ENCODE measurements at regions not wholly inside any gene's neighbourhood (a gene's known extent, or its start where the extent isn't known, plus 50 kb on each side); places are given as distances from the start of the nearest gene placed in this dataset.

- CTCF ChIA-PET (ENCODE audit: partially characterized antibody) = interaction anchor here (1.4 kb wide), 2 partner anchors 10 to 93 kb away, joined by 4 to 6 read pairs; no protein-coding TSS in a partner anchor
- TF ChIP-seq TAF7 (optimal IDR thresholded peaks at IDR 0.05; ENCODE audit: borderline replicate concordance, low read depth, low read length) (no peak), KDM4A (IDR thresholded peaks at IDR 0.05; ENCODE audit: low read depth, low read length, severe bottlenecking) (no peak), PHF8 (conservative IDR thresholded peaks at IDR 0.05; ENCODE audit: low read depth, low read length) (no peak), SAP30 (IDR thresholded peaks at IDR 0.05; ENCODE audit: insufficient read depth, insufficient replicate concordance, low read length) (no peak), SP2 (IDR thresholded peaks at IDR 0.05; ENCODE audit: low read length) (no peak), POU5F1 (IDR thresholded peaks at IDR 0.05; ENCODE audit: low read depth, low read length) (no peak), JUND (IDR thresholded peaks at IDR 0.05; ENCODE audit: low read length) (no peak), POLR2AphosphoS5 (IDR thresholded peaks at IDR 0.05; ENCODE audit: low read depth, low read length) (no peak), JUN (IDR thresholded peaks at IDR 0.05; ENCODE audit: low read depth, low read length) (no peak), CTCF (IDR thresholded peaks at IDR 0.05; ENCODE audit: control extremely low read depth in 1 of 3, insufficient read depth in 1 of 3, low read depth in 1 of 3, low read length in 3 of 3) (no peak), RBBP5 (IDR thresholded peaks at IDR 0.05; ENCODE audit: borderline replicate concordance, low read depth, low read length) (no peak), SP4 (IDR thresholded peaks at IDR 0.05; ENCODE audit: low read length) (no peak), FOSL1 (IDR thresholded peaks at IDR 0.05; ENCODE audit: insufficient read depth, low read depth, low read length) (no peak)
Measured at GRCh38 chr18:39872651-39873050, 2082.4 kb upstream of the PIK3C3 start.

More at GRCh38 chr18:39872651-39873050, 2082.4 kb upstream of the PIK3C3 start:
- FAIRE-seq = no peak
- Histone ChIP-seq H3K4me1 (replicated peaks in 1 of 4; ENCODE audit: control insufficient read depth in 3 of 4, insufficient read depth in 4 of 4, low read length in 3 of 4) (no peaks in the 10 kb centered on the region), H3K27ac (ENCODE audit: low read depth, low read length) (no peak overlapping the region), H2AK5ac (ENCODE audit: low read depth, low read length) (no peak overlapping the region), H3K4me2 (ENCODE audit: insufficient read depth in 1 of 2, low read depth in 2 of 2, low read length in 2 of 2) (no peak overlapping the region), H3K27me3 (replicated peaks in 1 of 4; ENCODE audit: control insufficient read depth in 3 of 4, extremely low read depth in 1 of 4, insufficient read depth in 3 of 4, low read length in 3 of 4) (no peaks in the 10 kb centered on the region), H3K4me3 (ENCODE audit: extremely low read depth in 1 of 4, insufficient read depth in 2 of 4, low read depth in 3 of 4, low read length in 4 of 4) (no peak overlapping the region), H3K14ac (ENCODE audit: insufficient read length) (no peak overlapping the region), H3K23me2 (ENCODE audit: low read depth, low read length) (no peaks in the 10 kb centered on the region), H3K23ac (ENCODE audit: insufficient read length) (no peak overlapping the region), H3K18ac (ENCODE audit: extremely low read depth, low read length) (no peak overlapping the region), H3K9me3 (ENCODE audit: insufficient read depth in 2 of 2, low read depth in 1 of 2, low read length in 1 of 2) (no peaks in the 10 kb centered on the region), H3K4ac (replicated peaks; ENCODE audit: insufficient read length, low read depth, low read length) (no peak overlapping the region), H3K79me1 (ENCODE audit: low read depth, low read length) (no peaks in the 10 kb centered on the region), H2BK5ac (ENCODE audit: low read depth, low read length) (no peak overlapping the region), H3K56ac (replicated peaks; ENCODE audit: insufficient read length, low read depth, low read length) (no peak overlapping the region), H2BK20ac (ENCODE audit: low read length) (no peak overlapping the region), H4K8ac (ENCODE audit: extremely low read depth, insufficient read depth, low read length) (no peak overlapping the region), H2BK15ac (ENCODE audit: low read length) (no peak overlapping the region), H4K91ac (replicated peaks; ENCODE audit: insufficient read length, low read length) (no peak overlapping the region), H3K36me3 (ENCODE audit: control insufficient read depth in 2 of 4, insufficient read depth in 4 of 4, low read length in 3 of 4) (no peaks in the 10 kb centered on the region; a peak in 1 of 8 replicates), H3K79me2 (ENCODE audit: control insufficient read depth in 1 of 2, insufficient read depth in 2 of 2, low read length in 2 of 2) (no peaks in the 10 kb centered on the region), H2BK120ac (replicated peaks; ENCODE audit: low read depth, low read length) (no peak overlapping the region), H2AFZ (ENCODE audit: low read length) (no peak overlapping the region), H3K9ac (replicated peaks in 1 of 4; ENCODE audit: extremely low read depth in 1 of 4, low read depth in 3 of 4, low read length in 3 of 4) (no peak overlapping the region), H4K5ac (ENCODE audit: insufficient read length, low read depth, low read length) (no peak overlapping the region), H4K20me1 (replicated peaks in 1 of 2; ENCODE audit: control insufficient read depth in 1 of 2, insufficient read depth in 2 of 2, low read length in 2 of 2) (no peaks in the 10 kb centered on the region), H2BK12ac (ENCODE audit: low read depth, low read length) (no peak overlapping the region)
- WGBS, 2 experiments (ENCODE audit: extremely low coverage in 1 of 2, insufficient coverage in 1 of 2, insufficient read length in 1 of 2, insufficient replicate concordance in 2 of 2, low coverage in 1 of 2, low lambda C conversion rate in 2 of 2, missing lambda C conversion rate in 1 of 2) = 90% methylated on average over 1 of the region's 1 CpG; no CpG with 5 or more reads in 1 of the 2 experiments
- no peak for DNase-seq (ENCODE audit: low read depth in 1 of 2, low spot score in 2 of 2)
- POLR2A ChIA-PET (ENCODE audit: partially characterized antibody) = no interaction called here

All from H1 (cell line).